HEK293 (cell line): ENCODE measurements at regions not wholly inside any gene's neighbourhood (a gene's known extent, or its start where the extent isn't known, plus 50 kb on each side); places are given as distances from the start of the nearest gene placed in this dataset.

Experiments used
- CTCF ChIA-PET: fragments of 350-600 bp; formaldehyde crosslinking; extraction: SDS; loops from one replicate; lab custom pipeline; 2021; ENCODE audit warnings: antibody characterized with exemption; lab: Yijun Ruan, JAX
- POLR2A ChIA-PET: fragments of 300-600 bp; formaldehyde crosslinking; extraction: SDS; loops from one replicate; lab custom pipeline; 2020; ENCODE audit warnings: antibody characterized with exemption, inconsistent platforms; lab: Yijun Ruan, JAX
- H3K27ac ChIP-seq: fragments of 200-500 bp; sonication (Bioruptor generic); 2 replicates; pipeline ENCODE4 v1.5.1; 2014; ENCODE audit warnings: low read depth, low read length, control low read depth, inconsistent platforms; ENCODE audit errors: extremely low read depth
- H3K36me3 ChIP-seq, 2 experiments: fragments of 200-500 bp in 1 of 2; sonication (Bioruptor generic) in 1 of 2; 1 replicate in 1 of 2; 2 replicates in 1 of 2; pipeline ENCODE4 v1.5.1; 2014 to 2017; ENCODE audit warnings: inconsistent platforms in 2 of 2, low read length in 2 of 2; ENCODE audit not compliant: control insufficient read depth in 2 of 2, insufficient read depth in 1 of 2
- H3K4me1 ChIP-seq: fragments of 200-500 bp; sonication (Bioruptor generic); 2 replicates; pipeline ENCODE4 v1.5.1; 2014; ENCODE audit warnings: mild to moderate bottlenecking, low read length, inconsistent platforms; ENCODE audit not compliant: control insufficient read depth, insufficient read depth
- H3K4me3 ChIP-seq: 2 replicates; pipeline ENCODE4 v1.5.1; 2011; ENCODE audit warnings: low read depth, mild to moderate bottlenecking, control low read depth, low read length, moderate library complexity
- H3K9me3 ChIP-seq: fragments of 200-500 bp; sonication (Bioruptor generic); 2 replicates; pipeline ENCODE4 v1.5.1; 2014; ENCODE audit warnings: low read depth, low read length, inconsistent platforms; ENCODE audit not compliant: control insufficient read depth, insufficient read depth
- EGR2 ChIP-seq: fragments of 450-650 bp; formaldehyde crosslinking; IDR thresholded peaks from 2 replicates; pipeline ENCODE4 v1.5.1; 2016; ENCODE audit warnings: low read depth, missing biosample characterization, missing genetic modification characterization
- GLI2 ChIP-seq: fragments of 450-650 bp; formaldehyde crosslinking; IDR thresholded peaks from 2 replicates; pipeline ENCODE4; 2017; ENCODE audit warnings: missing biosample characterization, missing genetic modification characterization, low read depth, borderline replicate concordance
- HOXD13 ChIP-seq: sonication (generic); formaldehyde crosslinking; IDR thresholded peaks from 2 replicates; pipeline ENCODE4 v1.8.0; 2022; ENCODE audit warnings: missing genetic modification reagents, borderline replicate concordance
- IKZF3 ChIP-seq: fragments of 450-650 bp; IDR thresholded peaks from 2 replicates; pipeline ENCODE4 v1.5.0; 2018; ENCODE audit warnings: missing biosample characterization, mild to moderate bottlenecking, missing genetic modification characterization, moderate library complexity
- KLF1 ChIP-seq: fragments of 450-650 bp; formaldehyde crosslinking; IDR thresholded peaks from 2 replicates; pipeline ENCODE4 v1.5.1; 2016; ENCODE audit warnings: missing biosample characterization, missing genetic modification characterization
- MYNN ChIP-seq: fragments of 450-650 bp; formaldehyde crosslinking; IDR thresholded peaks from 2 replicates; pipeline ENCODE4 v1.5.1; 2016; ENCODE audit warnings: missing biosample characterization, missing genetic modification characterization, borderline replicate concordance
- PBX3 ChIP-seq: sonication (generic); formaldehyde crosslinking; IDR thresholded peaks from 2 replicates; pipeline ENCODE4 v1.8.1; 2022; ENCODE audit warnings: mild to moderate bottlenecking, moderate library complexity, missing genetic modification reagents
- ZBTB1 ChIP-seq: fragments of 450-650 bp; formaldehyde crosslinking; IDR thresholded peaks from 2 replicates; pipeline ENCODE4 v1.5.1; 2016; ENCODE audit warnings: missing biosample characterization, missing genetic modification characterization
- ZBTB48 ChIP-seq: fragments of 450-650 bp; formaldehyde crosslinking; IDR thresholded peaks from 2 replicates; pipeline ENCODE4 v1.5.1; 2016; ENCODE audit warnings: missing biosample characterization, missing genetic modification characterization
- ZBTB8A ChIP-seq: fragments of 450-650 bp; formaldehyde crosslinking; IDR thresholded peaks from 2 replicates; pipeline ENCODE4 v1.5.1; 2016; ENCODE audit warnings: missing biosample characterization, missing genetic modification characterization
- ZFHX2 ChIP-seq: fragments of 450-650 bp; formaldehyde crosslinking; conservative IDR thresholded peaks from 2 replicates; pipeline ENCODE4 v1.5.1; 2016; ENCODE audit warnings: missing biosample characterization, missing genetic modification characterization
- ZFP37 ChIP-seq: fragments of 450-650 bp; formaldehyde crosslinking; IDR thresholded peaks from 2 replicates; pipeline ENCODE4 v1.5.1; 2016; ENCODE audit warnings: missing biosample characterization, missing genetic modification characterization
- ZNF112 ChIP-seq: fragments of 450-650 bp; formaldehyde crosslinking; IDR thresholded peaks from 2 replicates; pipeline ENCODE4 v1.5.0; 2017; ENCODE audit warnings: missing biosample characterization, missing genetic modification characterization
- ZNF155 ChIP-seq: fragments of 450-650 bp; formaldehyde crosslinking; IDR thresholded peaks from 2 replicates; pipeline ENCODE4 v1.5.1; 2016; ENCODE audit warnings: missing biosample characterization, missing genetic modification characterization
- ZNF16 ChIP-seq: fragments of 450-650 bp; formaldehyde crosslinking; IDR thresholded peaks from 2 replicates; pipeline ENCODE4 v1.5.1; 2016; ENCODE audit warnings: low read depth, missing biosample characterization, missing genetic modification characterization
- ZNF174 ChIP-seq: fragments of 450-650 bp; formaldehyde crosslinking; IDR thresholded peaks from 2 replicates; pipeline ENCODE4 v1.5.0; 2017; ENCODE audit warnings: missing biosample characterization, mild to moderate bottlenecking, missing genetic modification characterization
- ZNF221 ChIP-seq: fragments of 450-650 bp; formaldehyde crosslinking; IDR thresholded peaks from 2 replicates; pipeline ENCODE4 v1.5.1; 2017; ENCODE audit warnings: missing biosample characterization, missing genetic modification characterization, borderline replicate concordance
- ZNF23 ChIP-seq: fragments of 450-650 bp; formaldehyde crosslinking; IDR thresholded peaks from 2 replicates; pipeline ENCODE4 v1.5.1; 2016; ENCODE audit warnings: missing biosample characterization, missing genetic modification characterization, borderline replicate concordance
- ZNF311 ChIP-seq: fragments of 450-650 bp; formaldehyde crosslinking; IDR thresholded peaks from 2 replicates; pipeline ENCODE4 v1.5.1; 2017; ENCODE audit warnings: missing biosample characterization, missing genetic modification characterization, borderline replicate concordance
- ZNF394 ChIP-seq: fragments of 450-650 bp; formaldehyde crosslinking; IDR thresholded peaks from 2 replicates; pipeline ENCODE4 v1.5.1; 2016; ENCODE audit warnings: missing biosample characterization, missing genetic modification characterization, mild to moderate bottlenecking, moderate library complexity, borderline replicate concordance
- ZNF398 ChIP-seq: fragments of 450-650 bp; formaldehyde crosslinking; IDR thresholded peaks from 2 replicates; pipeline ENCODE4 v1.5.1; 2017; ENCODE audit warnings: missing biosample characterization, missing genetic modification characterization
- ZNF48 ChIP-seq: fragments of 450-650 bp; formaldehyde crosslinking; IDR thresholded peaks from 2 replicates; pipeline ENCODE4 v1.5.1; 2016; ENCODE audit warnings: missing biosample characterization, missing genetic modification characterization
- ZNF514 ChIP-seq: fragments of 450-650 bp; formaldehyde crosslinking; IDR thresholded peaks from 2 replicates; pipeline ENCODE4 v1.5.1; 2016; ENCODE audit warnings: missing biosample characterization, missing genetic modification characterization
- ZNF621 ChIP-seq: fragments of 450-650 bp; formaldehyde crosslinking; IDR thresholded peaks from 2 replicates; pipeline ENCODE4 v1.5.1; 2017; ENCODE audit warnings: missing biosample characterization, missing genetic modification characterization
- ZNF645 ChIP-seq: fragments of 450-650 bp; formaldehyde crosslinking; IDR thresholded peaks from 2 replicates; pipeline ENCODE4; 2016; ENCODE audit warnings: missing biosample characterization, missing genetic modification characterization
- ZNF843 ChIP-seq: fragments of 450-650 bp; formaldehyde crosslinking; IDR thresholded peaks from 2 replicates; pipeline ENCODE4 v1.5.1; 2016; ENCODE audit warnings: missing biosample characterization, missing genetic modification characterization

GRCh38 chr7:89796481-89796880 is 357.8 kb upstream of the STEAP1 start:
- TF ChIP-seq ZNF155 (tag by site-specific recombination): no peak
- no peak for TF ChIP-seq ZNF23 (tag by site-specific recombination)
- no peak for TF ChIP-seq ZNF843 (tag by site-specific recombination)
- TF ChIP-seq MYNN (tag by site-specific recombination): no peak
- no peak for TF ChIP-seq ZFHX2 (tag by site-specific recombination)
- Histone ChIP-seq H3K27ac (no peak overlapping the region), H3K4me3 (no peak overlapping the region), H3K36me3 (no peaks in the 10 kb centered on the region), H3K9me3 (no peaks in the 10 kb centered on the region), H3K4me1 (no peaks in the 10 kb centered on the region)
- ChIA-PET CTCF (no interaction called here), POLR2A (no interaction called here)

- Histone ChIP-seq H3K4me1 (no peaks in the 10 kb centered on the region), H3K27ac (no peak overlapping the region), H3K9me3 (no peaks in the 10 kb centered on the region), H3K36me3 (no peaks in the 10 kb centered on the region), H3K4me3 (no peak overlapping the region)
- ChIA-PET POLR2A (no interaction called here), CTCF (no interaction called here)
- no peak for TF ChIP-seq EGR2 (tag by site-specific recombination)
- no peak for TF ChIP-seq ZNF112 (tag by site-specific recombination)
- no peak for TF ChIP-seq KLF1 (tag by site-specific recombination)
- no peak for TF ChIP-seq ZBTB8A (tag by site-specific recombination)
- no peak for TF ChIP-seq ZFP37 (tag by site-specific recombination)
- TF ChIP-seq ZBTB1 (tag by site-specific recombination): no peak
- TF ChIP-seq HOXD13 (CRISPR knock-in tag): no peak
- TF ChIP-seq ZNF514 (tag by site-specific recombination): no peak
- TF ChIP-seq ZBTB48 (tag by site-specific recombination): no peak
- no peak for TF ChIP-seq ZNF394 (tag by site-specific recombination)
- TF ChIP-seq GLI2 (tag by site-specific recombination): no peak
Observed at GRCh38 chr7:89797965-89798598, 356.2 kb upstream of the STEAP1 start.

GRCh38 chr7:89798599-89798996 is 355.7 kb upstream of the STEAP1 start:
- no peak for TF ChIP-seq ZNF48 (tag by site-specific recombination)
- TF ChIP-seq PBX3 (CRISPR knock-in tag): no peak
- TF ChIP-seq ZNF174 (tag by site-specific recombination): no peak
- no peak for TF ChIP-seq ZNF221
- TF ChIP-seq IKZF3 (tag by site-specific recombination): no peak
- no peak for TF ChIP-seq ZNF311 (tag by site-specific recombination)
- TF ChIP-seq ZNF645 (tag by site-specific recombination): no peak
- no peak for TF ChIP-seq ZNF16 (tag by site-specific recombination)
- no peak for TF ChIP-seq ZNF621 (tag by site-specific recombination)
- no peak for TF ChIP-seq ZNF398 (tag by site-specific recombination)
- no peak for TF ChIP-seq ZBTB1 (tag by site-specific recombination)
- TF ChIP-seq, all 188 proteins: peak for 0
- Histone ChIP-seq H3K4me1 (no peaks in the 10 kb centered on the region), H3K36me3 (no peaks in the 10 kb centered on the region), H3K4me3 (no peak overlapping the region), H3K9me3 (no peaks in the 10 kb centered on the region), H3K27ac (no peak overlapping the region)
- ChIA-PET CTCF (interaction anchor here (0.8 kb wide), 1 partner anchor 802 kb away, joined by 3 read pairs; no protein-coding TSS in a partner anchor), POLR2A (no interaction called here)
